Heart right ventricle (tissue), 16 donors: ENCODE measurements at regions not wholly inside any gene's neighbourhood (a gene's known extent, or its start where the extent isn't known, plus 50 kb on each side); places are given as distances from the start of the nearest gene placed in this dataset.
"Not testable (repeated sequence)": the region's sequence is repeated elsewhere in the genome, so short reads cannot be mapped to it uniquely, and the experiment has no call there.

ENCODE experiments used
- ATAC-seq, 8 donors: fragments of 200-7000 bp; cut with Tn5 transposase; one replicate each; pipeline ENCODE4 v1.9.1; 2020; ENCODE audit warnings: mild to moderate bottlenecking in 8 of 8, moderate library complexity in 8 of 8, moderate number of reproducible peaks in 1 of 8
- DNase-seq, 2 donors: peaks; one replicate each; pipeline ENCODE4 v3.0.0-alpha.2; 2020
- H3K27ac ChIP-seq, 10 donors: fragments of 200-600 bp; sonication (generic) in 2 of 10; one replicate each; pipeline versions ENCODE4 v1.5.0 to v1.8.0; 2020 to 2022; ENCODE audit warnings: mild to moderate bottlenecking in 3 of 10
- H3K27me3 ChIP-seq, 7 donors: fragments of 200-600 bp; one replicate each; pipeline ENCODE4 v1.8.0; 2021 to 2022; ENCODE audit warnings: mild to moderate bottlenecking in 2 of 7
- H3K36me3 ChIP-seq, 9 donors: fragments of 200-600 bp; sonication (generic) in 1 of 9; one replicate each; pipeline versions ENCODE4 v1.5.0 to v1.8.0; 2020 to 2022; ENCODE audit warnings: mild to moderate bottlenecking in 2 of 9
- H3K4me1 ChIP-seq, 9 donors: fragments of 200-600 bp; sonication (generic) in 1 of 9; one replicate each; pipeline versions ENCODE4 v1.5.0 to v1.8.0; 2020 to 2022; ENCODE audit warnings: mild to moderate bottlenecking in 4 of 9
- H3K4me3 ChIP-seq, 10 donors: fragments of 200-600 bp; sonication (generic) in 2 of 10; one replicate each; pipeline versions ENCODE4 v1.5.0 to v1.8.0; 2020 to 2022; ENCODE audit warnings: mild to moderate bottlenecking in 7 of 10, moderate library complexity in 2 of 10
- H3K9me3 ChIP-seq, 11 donors: fragments of 200-600 bp in 10 of 11; sonication (generic) in 2 of 11; one replicate each; pipeline versions ENCODE4 v1.5.0 to v1.8.0; 2013 to 2022; ENCODE audit warnings: mild to moderate bottlenecking in 2 of 11, control low read depth in 1 of 11, moderate library complexity in 1 of 11
- WGBS, 2 donors: extraction: QIAGEN DNeasy Blood & Tissue Kit; methylation state at CpG; one replicate each; pipeline ENCODE4 v1.1.7; 2013; ENCODE audit warnings: inconsistent platforms in 1 of 2; 5-methylcytosine and 5-hydroxymethylcytosine counted together
- intact Hi-C, 10 donors: fragments of 100-400 bp; cut with DNase I; formaldehyde crosslinking; loops; one replicate each; pipeline versions ENCODE4 v1.11.1 to v1.14.2; 2022
- TF ChIP-seq, protein P1 (sequence below), 9 donors: fragments of 200-600 bp; sonication (generic) in 2 of 9; IDR thresholded peaks; one replicate each; pipeline versions ENCODE4 v1.5.0 to v1.8.0; 2021 to 2022; ENCODE audit warnings: antibody characterized with exemption in 9 of 9, mild to moderate bottlenecking in 5 of 9, moderate library complexity in 1 of 9
- donor health status: Arrhythmogenic right ventricular cardiomyopathy.
- donor health status: ischemic (EF 13 %, LVEDD 7.1; RV severe dilation, severe dysfunction).
- donor health status: healthy with polysubstance abuse.
- donor health status: DM: no; HTN: yes; CAD: no.
- donor health status: DM: no; HTN: no; CAD: no.
- donor health status: ischemic (EF 25% LVEDD 6.9; RV normal size, moderate dysfunction).
- donor health status: ischemic (EF 25% LVEDD 5.7; RV mildly dilated, moderate dysfunction).
- donor health status: healthy.
- donor health status: DM: yes; HTN: yes; CAD: no.
- donor health status: Ischemic cardiomyopathy.
- donor health status: ischemic (EF 35%, LVEDD 5.7; RV mildly dilated, moderate dysfunction).
- donor health status: nonischemic (EF 11% LVEDD 7.7; RV severe dilation, severe dysfunction).
- donor health status: DM: yes; HTN: yes; CAD: no.
- donor health status: PGD.
- donor health status: ischemic (EF 29% LVEDD 5.4; RV normal size, mild dysfunction).
- donor health status: nonischemic (EF 23%, LVEDD 6.1; RV moderate dilation, normal function).

DNA sequence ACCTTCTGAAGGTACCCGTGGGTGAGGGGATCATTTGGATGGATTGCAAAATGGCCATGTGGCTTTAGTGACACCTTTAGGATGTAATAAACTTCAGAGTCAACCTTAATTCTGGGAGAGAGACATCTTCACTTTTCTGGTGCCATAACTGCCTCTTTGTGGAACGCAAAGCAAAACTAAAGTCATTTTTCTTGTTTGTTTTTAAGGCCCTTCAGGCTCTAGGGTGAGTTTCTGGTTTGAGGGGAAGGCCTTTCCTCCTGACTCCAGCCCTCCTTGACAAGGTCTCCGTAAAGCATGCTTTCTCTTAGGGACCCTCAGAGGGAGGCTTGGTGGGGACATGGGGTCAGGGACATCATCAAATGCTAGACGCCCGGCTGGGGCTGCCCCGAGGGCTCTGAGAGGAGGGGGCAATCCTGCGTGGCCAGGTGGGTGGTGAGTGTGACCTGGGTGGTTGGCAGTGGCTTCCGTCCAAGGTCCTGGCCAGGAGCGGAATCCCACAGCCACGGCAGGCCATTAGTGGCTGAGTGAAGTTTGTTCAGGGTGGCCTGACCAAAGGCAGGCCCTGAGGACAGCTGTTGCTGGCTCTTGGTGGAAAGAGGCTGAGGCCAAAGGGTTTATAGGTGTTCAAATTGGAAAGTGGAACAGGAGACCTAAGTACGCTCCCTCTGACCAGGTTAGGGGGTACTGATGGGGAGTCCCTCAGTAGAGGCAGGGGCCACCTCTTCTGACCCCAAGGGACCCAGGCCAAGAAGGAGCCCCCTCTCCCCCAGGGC lies 112.2 kb downstream of the METRNL start:
- TF ChIP-seq, protein P1, sequence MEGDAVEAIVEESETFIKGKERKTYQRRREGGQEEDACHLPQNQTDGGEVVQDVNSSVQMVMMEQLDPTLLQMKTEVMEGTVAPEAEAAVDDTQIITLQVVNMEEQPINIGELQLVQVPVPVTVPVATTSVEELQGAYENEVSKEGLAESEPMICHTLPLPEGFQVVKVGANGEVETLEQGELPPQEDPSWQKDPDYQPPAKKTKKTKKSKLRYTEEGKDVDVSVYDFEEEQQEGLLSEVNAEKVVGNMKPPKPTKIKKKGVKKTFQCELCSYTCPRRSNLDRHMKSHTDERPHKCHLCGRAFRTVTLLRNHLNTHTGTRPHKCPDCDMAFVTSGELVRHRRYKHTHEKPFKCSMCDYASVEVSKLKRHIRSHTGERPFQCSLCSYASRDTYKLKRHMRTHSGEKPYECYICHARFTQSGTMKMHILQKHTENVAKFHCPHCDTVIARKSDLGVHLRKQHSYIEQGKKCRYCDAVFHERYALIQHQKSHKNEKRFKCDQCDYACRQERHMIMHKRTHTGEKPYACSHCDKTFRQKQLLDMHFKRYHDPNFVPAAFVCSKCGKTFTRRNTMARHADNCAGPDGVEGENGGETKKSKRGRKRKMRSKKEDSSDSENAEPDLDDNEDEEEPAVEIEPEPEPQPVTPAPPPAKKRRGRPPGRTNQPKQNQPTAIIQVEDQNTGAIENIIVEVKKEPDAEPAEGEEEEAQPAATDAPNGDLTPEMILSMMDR (IDR thresholded peaks at IDR 0.05), result no peak
- 94% methylated on average over 11 of the region's 11 CpGs for WGBS, 2 donors
- H3K27me3 ChIP-seq, result no peaks in the 10 kb centered on the region
- H3K4me1 ChIP-seq, result peaks cover 14 to 48% (median 24%) of the 10 kb centered on the region in 9 donors
- no peak overlapping the region for H3K4me3 ChIP-seq
- ATAC-seq, result no peak
- no peaks in the 10 kb centered on the region for H3K36me3 ChIP-seq
- peaks cover 0 to 10% (median 8%) of the 10 kb centered on the region in 11 donors for H3K9me3 ChIP-seq
- DNase-seq, result no peak
- peak overlapping the region in 1 of 10 donors; percentile 40 for H3K27ac ChIP-seq
- intact Hi-C loops, result no loop called here

DNA sequence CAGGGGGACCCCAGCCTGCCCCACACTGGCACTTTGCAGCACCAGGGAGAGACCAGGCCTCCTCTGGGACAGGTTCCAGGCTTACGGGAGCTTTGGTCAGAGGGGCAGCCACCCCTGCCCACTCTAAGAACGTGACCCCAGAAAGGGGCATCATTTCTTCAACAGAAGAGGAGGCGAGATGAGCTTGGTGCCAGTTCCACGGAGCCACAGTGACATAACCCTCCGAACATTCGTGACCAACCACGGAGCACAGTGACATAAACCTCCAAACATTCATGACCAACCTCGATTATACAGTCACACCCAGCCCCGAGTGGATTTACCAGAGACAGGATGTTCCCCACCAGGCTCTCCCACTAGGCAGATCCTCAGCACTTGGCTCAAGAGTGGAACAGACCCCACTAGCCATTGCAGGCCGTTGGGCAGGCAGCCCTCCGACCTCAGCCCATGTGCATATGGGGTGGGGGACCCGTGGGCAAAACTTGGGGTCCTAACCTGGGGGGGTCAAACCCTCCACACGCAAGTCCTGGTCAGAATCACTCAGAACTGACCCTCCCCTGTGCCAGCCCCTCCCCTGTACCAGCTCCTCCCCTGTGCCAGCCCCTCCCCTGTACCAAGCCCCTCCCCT lies 112.9 kb downstream of the METRNL start:
- Histone ChIP-seq H3K36me3 (no peaks in the 10 kb centered on the region), H3K9me3 (peaks cover 0 to 10% (median 8%) of the 10 kb centered on the region in 11 donors), H3K4me1 (peaks cover 15 to 56% (median 30%) of the 10 kb centered on the region in 9 donors), H3K27me3 (no peaks in the 10 kb centered on the region), H3K4me3 (no peak overlapping the region), H3K27ac (peak overlapping the region in 1 of 10 donors; percentile 47)
- intact Hi-C loops, result no loop called here
- TF ChIP-seq, protein P1 (IDR thresholded peaks at IDR 0.05), result no peak
- ATAC-seq (no peak), DNase-seq (no peak)
- 74% methylated on average over 13 of the region's 13 CpGs for WGBS, 2 donors

DNA sequence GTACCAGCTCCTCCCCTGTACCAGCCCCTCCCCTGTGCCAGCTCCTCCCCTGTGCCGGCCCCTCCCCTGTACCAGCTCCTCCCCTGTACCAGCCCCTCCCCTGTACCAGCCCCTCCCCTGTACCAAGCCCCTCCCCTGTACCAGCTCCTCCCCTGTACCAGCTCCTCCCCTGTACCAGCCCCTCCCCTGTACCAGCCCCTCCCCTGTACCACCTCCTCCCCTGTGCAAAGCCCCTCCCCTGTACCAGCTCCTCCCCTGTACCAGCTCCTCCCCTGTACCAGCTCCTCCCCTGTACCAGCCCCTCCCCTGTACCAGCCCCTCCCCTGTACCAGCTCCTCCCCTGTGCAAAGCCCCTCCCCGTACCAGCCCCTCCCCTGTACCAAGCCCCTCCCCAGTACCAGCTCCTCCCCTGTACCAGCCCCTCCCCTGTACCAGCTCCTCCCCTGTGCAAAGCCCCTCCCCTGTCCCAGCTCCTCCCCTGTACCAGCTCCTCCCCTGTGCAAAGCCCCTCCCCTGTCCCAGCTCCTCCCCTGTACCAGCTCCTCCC lies 113.5 kb downstream of the METRNL start:
- intact Hi-C loops, H3K27ac ChIP-seq, H3K27me3 ChIP-seq, ATAC-seq, H3K36me3 ChIP-seq, H3K9me3 ChIP-seq, H3K4me3 ChIP-seq: not testable (repeated sequence)
- DNase-seq, result peak; percentile 1 to 17
- 44 to 100% methylated on average over 1 to 2 of the region's 2 CpGs for WGBS, 2 donors
- H3K4me1 ChIP-seq, result peaks cover 15 to 57% (median 30%) of the 10 kb centered on the region in 9 donors

DNA sequence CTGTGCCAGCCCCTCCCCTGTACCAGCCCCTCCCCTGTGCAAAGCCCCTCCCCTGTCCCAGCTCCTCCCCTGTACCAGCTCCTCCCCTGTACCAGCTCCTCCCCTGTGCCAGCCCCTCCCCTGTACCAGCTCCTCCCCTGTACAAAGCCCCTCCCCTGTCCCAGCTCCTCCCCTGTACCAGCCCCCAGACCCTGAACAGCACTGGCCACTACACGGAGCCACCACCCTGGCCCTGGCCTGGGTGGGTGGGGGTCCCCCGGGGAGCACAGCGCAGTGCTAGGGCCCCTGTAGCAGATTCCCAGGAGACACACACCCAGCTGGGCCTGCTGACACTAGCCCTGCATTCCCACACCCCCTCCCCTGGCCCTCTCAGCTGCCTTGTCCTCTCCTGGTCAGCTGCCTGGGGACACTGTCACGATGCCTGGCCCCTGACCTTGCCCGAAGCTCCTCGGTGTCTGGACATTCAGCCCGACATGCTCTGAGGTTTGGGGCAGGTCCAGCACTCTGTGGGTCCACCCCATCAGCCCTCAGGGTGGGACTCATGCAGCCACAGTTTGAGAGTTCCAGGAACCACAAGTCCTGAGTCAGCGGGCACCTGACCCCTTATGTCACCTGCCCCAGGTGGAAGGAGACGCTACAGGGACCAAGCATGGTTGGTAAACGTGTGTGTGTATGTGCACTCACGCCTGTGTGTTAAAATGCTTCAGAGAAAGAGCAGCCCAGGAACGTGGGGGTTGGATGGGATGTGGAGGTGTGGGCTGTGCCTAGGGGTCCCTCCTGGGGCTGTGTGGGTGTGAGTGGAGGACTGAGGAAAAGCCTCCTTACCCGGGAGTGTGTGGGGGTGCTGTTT lies 114.2 kb downstream of the METRNL start:
- TF ChIP-seq, protein P1 (IDR thresholded peaks at IDR 0.05), result no peak
- Histone ChIP-seq H3K9me3 (peaks cover 0 to 1% (median 0%) of the 10 kb centered on the region in 11 donors), H3K27me3 (no peaks in the 10 kb centered on the region), H3K27ac (peak overlapping the region in 1 of 10 donors; percentile 71), H3K4me1 (peaks cover 15 to 63% (median 30%) of the 10 kb centered on the region in 9 donors), H3K36me3 (no peaks in the 10 kb centered on the region), H3K4me3 (no peak overlapping the region)
- intact Hi-C loops, result no loop called here
- peak in 1 of 8 donors; percentile 5 for ATAC-seq
- WGBS, 2 donors, result 61 to 71% methylated on average over 13 of the region's 13 CpGs
- DNase-seq, result peak; percentile 2 to 20
